DOHH2 (cell line): ENCODE measurements at regions not wholly inside any gene's neighbourhood (a gene's known extent, or its start where the extent isn't known, plus 50 kb on each side); places are given as distances from the start of the nearest gene placed in this dataset.

Experiments used
- H3F3A ChIP-seq: fragments of 200-600 bp; sonication (generic), shearing (Covaris generic); 2 replicates; pipeline ENCODE4 v1.6.0; 2016; ENCODE audit warnings: antibody characterized with exemption, mild to moderate bottlenecking; ENCODE audit not compliant: control insufficient read depth, insufficient read depth
- H3K27ac ChIP-seq: fragments of 200-600 bp; sonication (generic); 2 replicates; pipeline ENCODE4 v1.5.1; 2014; ENCODE audit warnings: low read depth, mild to moderate bottlenecking, low read length, moderate library complexity
- H3K27me3 ChIP-seq: fragments of 200-600 bp; sonication (generic); 2 replicates; pipeline ENCODE4 v1.6.1; 2014; ENCODE audit warnings: mild to moderate bottlenecking, low read length, mixed read lengths; ENCODE audit not compliant: control insufficient read depth
- H3K36me3 ChIP-seq: fragments of 200-600 bp; sonication (generic); 2 replicates; pipeline ENCODE4 v1.6.1; 2014; ENCODE audit warnings: mild to moderate bottlenecking, low read length, moderate library complexity, mixed read lengths; ENCODE audit not compliant: control insufficient read depth
- H3K4me1 ChIP-seq: fragments of 200-600 bp; sonication (generic); 2 replicates; pipeline ENCODE4 v1.6.1; 2014; ENCODE audit warnings: mild to moderate bottlenecking, low read length, mixed read lengths; ENCODE audit not compliant: control insufficient read depth
- H3K4me2 ChIP-seq: fragments of 200-600 bp; sonication (generic); 2 replicates; pipeline ENCODE4 v1.6.0; 2014; ENCODE audit warnings: mild to moderate bottlenecking, low read length, moderate library complexity
- H3K4me3 ChIP-seq: fragments of 200-600 bp; sonication (generic); 2 replicates; pipeline ENCODE4 v1.5.1; 2014; ENCODE audit warnings: mild to moderate bottlenecking, low read length, mixed read lengths
- H3K79me2 ChIP-seq: fragments of 200-600 bp; sonication (generic); 2 replicates; pipeline ENCODE4 v1.6.1; 2014; ENCODE audit warnings: mild to moderate bottlenecking, low read length, mixed read lengths; ENCODE audit not compliant: control insufficient read depth
- H3K9me2 ChIP-seq: fragments of 200-600 bp; sonication (generic); replicated peaks from 2 replicates; pipeline ENCODE4 v1.6.1; 2014; ENCODE audit warnings: mild to moderate bottlenecking, low read length, mixed read lengths; ENCODE audit not compliant: control insufficient read depth
- H3K9me3 ChIP-seq: fragments of 200-600 bp; sonication (generic); 2 replicates; pipeline ENCODE4 v1.6.1; 2014; ENCODE audit warnings: antibody characterized with exemption, low read length, mixed read lengths; ENCODE audit not compliant: control insufficient read depth, insufficient read depth
- H4K20me1 ChIP-seq: fragments of 200-600 bp; sonication (generic); 2 replicates; pipeline ENCODE4 v1.6.0; 2014; ENCODE audit warnings: low read depth, mild to moderate bottlenecking, antibody characterized with exemption, low read length, moderate library complexity; ENCODE audit not compliant: control insufficient read depth, insufficient read depth
- EZH2phosphoT487 ChIP-seq: fragments of 200-600 bp; sonication (generic); IDR thresholded peaks from 2 replicates; pipeline ENCODE4 v1.6.1; 2017; ENCODE audit warnings: borderline replicate concordance, mild to moderate bottlenecking, antibody characterized with exemption, low read length, moderate library complexity, mixed read lengths
- TF ChIP-seq, protein P1 (sequence below): fragments of 200-600 bp; sonication (generic); IDR thresholded peaks from one replicate; pipeline ENCODE4 v1.5.1; 2014; ENCODE audit warnings: antibody characterized with exemption, mild to moderate bottlenecking, low read depth, low read length; ENCODE audit not compliant: poor library complexity, severe bottlenecking

GRCh38 chr3:71903936-71904335 lies 119.0 kb upstream of the PROK2 start:
- no peaks in the 10 kb centered on the region for H3K9me3 ChIP-seq
- no peak overlapping the region for H3K4me2 ChIP-seq
- 0 out of 2 replicates have a peak, but pooled peaks cover 3% of the 10 kb centered on the region for H3F3A ChIP-seq
- no peaks in the 10 kb centered on the region for H3K79me2 ChIP-seq
- no peaks in the 10 kb centered on the region for H3K9me2 ChIP-seq
- no peak overlapping the region for H3K4me3 ChIP-seq
- peaks cover 32% of the 10 kb centered on the region for H3K4me1 ChIP-seq
- peaks cover 87% of the 10 kb centered on the region for H3K27me3 ChIP-seq
- no peaks in the 10 kb centered on the region for H3K36me3 ChIP-seq
- H3K27ac ChIP-seq = no peak overlapping the region
- TF ChIP-seq, protein P1, sequence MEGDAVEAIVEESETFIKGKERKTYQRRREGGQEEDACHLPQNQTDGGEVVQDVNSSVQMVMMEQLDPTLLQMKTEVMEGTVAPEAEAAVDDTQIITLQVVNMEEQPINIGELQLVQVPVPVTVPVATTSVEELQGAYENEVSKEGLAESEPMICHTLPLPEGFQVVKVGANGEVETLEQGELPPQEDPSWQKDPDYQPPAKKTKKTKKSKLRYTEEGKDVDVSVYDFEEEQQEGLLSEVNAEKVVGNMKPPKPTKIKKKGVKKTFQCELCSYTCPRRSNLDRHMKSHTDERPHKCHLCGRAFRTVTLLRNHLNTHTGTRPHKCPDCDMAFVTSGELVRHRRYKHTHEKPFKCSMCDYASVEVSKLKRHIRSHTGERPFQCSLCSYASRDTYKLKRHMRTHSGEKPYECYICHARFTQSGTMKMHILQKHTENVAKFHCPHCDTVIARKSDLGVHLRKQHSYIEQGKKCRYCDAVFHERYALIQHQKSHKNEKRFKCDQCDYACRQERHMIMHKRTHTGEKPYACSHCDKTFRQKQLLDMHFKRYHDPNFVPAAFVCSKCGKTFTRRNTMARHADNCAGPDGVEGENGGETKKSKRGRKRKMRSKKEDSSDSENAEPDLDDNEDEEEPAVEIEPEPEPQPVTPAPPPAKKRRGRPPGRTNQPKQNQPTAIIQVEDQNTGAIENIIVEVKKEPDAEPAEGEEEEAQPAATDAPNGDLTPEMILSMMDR = no peak
- TF ChIP-seq EZH2phosphoT487 = no peak
- H4K20me1 ChIP-seq = peaks cover 10% of the 10 kb centered on the region; the same call in 1 of the 2 replicates

DNA sequence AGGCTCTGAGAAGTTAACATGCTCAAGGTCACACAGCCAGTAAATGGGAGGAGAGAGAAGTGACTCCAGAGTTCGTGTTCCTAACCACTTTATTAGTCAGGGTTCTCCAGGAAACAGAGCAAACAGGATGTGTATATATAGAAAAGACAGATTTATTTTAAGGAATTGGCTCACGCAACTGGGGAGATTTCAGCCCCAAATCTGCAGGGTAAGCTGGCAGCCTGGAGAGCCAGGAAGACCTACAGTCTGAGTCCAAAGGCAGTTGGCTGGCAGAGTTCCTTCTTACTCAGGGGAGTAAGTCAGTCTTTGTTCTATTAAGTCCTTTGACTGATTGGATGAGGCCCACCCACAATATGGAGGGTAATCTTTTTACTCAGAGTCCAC lies 118.2 kb upstream of the PROK2 start:
- Histone ChIP-seq H4K20me1 (peaks cover 10% of the 10 kb centered on the region; the same call in 1 of the 2 replicates), H3K9me2 (no peaks in the 10 kb centered on the region), H3K4me3 (no peak overlapping the region), H3K79me2 (no peaks in the 10 kb centered on the region), H3K4me2 (no peak overlapping the region), H3K9me3 (no peaks in the 10 kb centered on the region), H3K4me1 (peaks cover 32% of the 10 kb centered on the region), H3K36me3 (no peaks in the 10 kb centered on the region), H3K27ac (no peak overlapping the region), H3K27me3 (peaks cover 87% of the 10 kb centered on the region), H3F3A (0 out of 2 replicates have a peak, but pooled peaks cover 3% of the 10 kb centered on the region)
- TF ChIP-seq, protein P1 = no peak
- no peak for TF ChIP-seq EZH2phosphoT487

DNA sequence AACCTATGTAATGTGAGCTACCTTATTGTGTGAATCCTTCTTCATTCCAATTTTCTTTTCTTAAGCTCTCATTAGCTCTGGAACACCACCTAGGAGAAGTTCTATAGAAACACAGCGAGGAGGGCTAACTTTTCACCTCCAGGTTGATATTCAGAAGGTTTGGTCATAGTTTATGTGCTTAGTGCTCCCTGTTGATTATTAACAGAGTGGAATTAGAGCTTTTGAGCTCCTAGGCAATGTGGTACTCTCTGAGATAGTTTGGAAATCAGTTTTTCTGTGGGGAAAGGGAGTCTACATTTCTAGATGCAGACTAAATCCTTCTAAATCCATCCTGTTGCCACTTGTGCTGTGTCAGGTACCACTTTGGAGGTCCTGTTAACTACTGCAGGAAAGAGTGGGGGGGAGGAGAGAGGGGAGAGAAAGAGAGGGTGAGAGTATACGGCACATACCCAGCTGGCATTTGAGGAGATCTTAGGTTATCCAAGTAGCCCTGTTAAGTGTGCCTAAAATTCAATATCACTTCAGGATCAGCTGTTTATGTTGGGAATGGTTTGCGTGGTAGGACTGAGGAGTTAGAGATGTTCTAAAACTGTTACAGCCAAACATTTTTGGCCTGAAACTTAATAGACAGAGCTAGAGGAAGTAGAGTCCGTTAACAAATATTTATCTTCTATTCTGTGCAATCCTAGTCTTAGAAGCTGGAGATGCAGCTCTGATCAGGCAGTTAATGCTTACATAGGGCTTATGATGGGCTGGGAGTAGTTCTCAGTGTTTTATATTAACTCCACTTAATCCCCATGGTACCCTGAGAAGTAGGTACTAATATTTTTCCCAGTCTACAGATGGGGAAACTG lies 117.5 kb upstream of the PROK2 start:
- 0 out of 2 replicates have a peak, but pooled peaks cover 3% of the 10 kb centered on the region for H3F3A ChIP-seq
- H4K20me1 ChIP-seq = peaks cover 10% of the 10 kb centered on the region; the same call in 1 of the 2 replicates
- H3K79me2 ChIP-seq = no peaks in the 10 kb centered on the region
- H3K4me2 ChIP-seq = no peak overlapping the region
- H3K36me3 ChIP-seq = no peaks in the 10 kb centered on the region
- H3K9me3 ChIP-seq = no peaks in the 10 kb centered on the region
- H3K9me2 ChIP-seq = no peaks in the 10 kb centered on the region
- no peak overlapping the region for H3K4me3 ChIP-seq
- peaks cover 87% of the 10 kb centered on the region for H3K27me3 ChIP-seq
- no peak overlapping the region for H3K27ac ChIP-seq
- H3K4me1 ChIP-seq = peaks cover 32% of the 10 kb centered on the region
- TF ChIP-seq EZH2phosphoT487 = no peak
- TF ChIP-seq, protein P1 = no peak
